Adrenal gland (tissue), 5 donors: ENCODE measurements at regions not wholly inside any gene's neighbourhood (a gene's known extent, or its start where the extent isn't known, plus 50 kb on each side); places are given as distances from the start of the nearest gene placed in this dataset.

Experiments used
- CTCF ChIP-seq, 6 experiments: fragments of 450-650 bp in 4 of 6; fragments of 200-600 bp in 2 of 6; sonication (generic) in 1 of 6; IDR thresholded peaks; 1 replicate in 5 of 6; 2 replicates in 1 of 6; pipeline versions ENCODE4 v1.5.1 to v1.8.0; 2016 to 2021; ENCODE audit warnings: antibody characterized with exemption in 6 of 6, mild to moderate bottlenecking in 2 of 6, moderate library complexity in 1 of 6
- POLR2A ChIP-seq, 2 donors: fragments of 450-650 bp; IDR thresholded peaks; one replicate each; pipeline ENCODE4 v1.6.1; 2017; ENCODE audit warnings: antibody characterized with exemption in 2 of 2, mild to moderate bottlenecking in 2 of 2, moderate library complexity in 1 of 2
- donor health status: DM: no; HTN: no; CAD: no.

- TF ChIP-seq CTCF (IDR thresholded peaks at IDR 0.05): no peak
- TF ChIP-seq POLR2A (IDR thresholded peaks at IDR 0.05): no peak
Measured at GRCh38 chr10:46198516-46198915, 88.3 kb upstream of the ANTXRL start.
